Suprapubic skin (tissue), 3 donors: ENCODE measurements at regions not wholly inside any gene's neighbourhood (a gene's known extent, or its start where the extent isn't known, plus 50 kb on each side); places are given as distances from the start of the nearest gene placed in this dataset.

ENCODE experiments used
- CTCF ChIP-seq, 2 donors: fragments of 200-600 bp in 1 of 2; fragments of 450-650 bp in 1 of 2; sonication (generic) in 1 of 2; IDR thresholded peaks; one replicate each; pipeline ENCODE4 v1.5.1; 2016 to 2019; ENCODE audit warnings: antibody characterized with exemption in 2 of 2, mild to moderate bottlenecking in 1 of 2, moderate library complexity in 1 of 2
- POLR2A ChIP-seq, 2 donors: fragments of 450-650 bp; IDR thresholded peaks; one replicate each; pipeline ENCODE4 v1.6.1; 2017; ENCODE audit warnings: antibody characterized with exemption in 2 of 2, mild to moderate bottlenecking in 2 of 2, moderate library complexity in 2 of 2

- TF ChIP-seq CTCF (IDR thresholded peaks at IDR 0.05) (no peak), POLR2A (IDR thresholded peaks at IDR 0.05) (no peak)
These were observed 362.4 kb upstream of the ACTBL2 start for GRCh38 chr5:57845025-57845424.
